B cell (primary cell): ENCODE measurements at regions not wholly inside any gene's neighbourhood (a gene's known extent, or its start where the extent isn't known, plus 50 kb on each side); places are given as distances from the start of the nearest gene placed in this dataset.

Experiments
- ATAC-seq: fragments of 200-7000 bp; cut with Tn5 transposase; one replicate; pipeline ENCODE4 v1.10.0; 2021; ENCODE audit warnings: low read depth, mild to moderate bottlenecking, moderate number of reproducible peaks, moderate library complexity
- CTCF ChIA-PET: fragments of 350-600 bp; sonication (Branson Sonifier 250); formaldehyde crosslinking; loops from one replicate; lab custom pipeline; 2021; ENCODE audit warnings: antibody characterized with exemption, inconsistent platforms; lab: Charles Lee
- POLR2A ChIA-PET: fragments of 350-600 bp; sonication (Branson Sonifier 250); formaldehyde crosslinking; loops from one replicate; lab custom pipeline; 2021; ENCODE audit warnings: antibody characterized with exemption; lab: Charles Lee
- DNase-seq: peaks from one replicate; pipeline ENCODE4 v3.0.0; 2013
- H2AFZ ChIP-seq: 2 replicates; pipeline ENCODE4 v1.6.1; 2012; ENCODE audit warnings: mild to moderate bottlenecking, low read depth, low read length; ENCODE audit not compliant: insufficient read depth, poor library complexity, severe bottlenecking
- H3K27ac ChIP-seq, 2 donors: 1 replicate in 1 of 2; 2 replicates in 1 of 2; pipeline ENCODE4 v1.5.1; 2012 to 2013; ENCODE audit warnings: low read length in 2 of 2, mild to moderate bottlenecking in 2 of 2, moderate library complexity in 1 of 2
- H3K27me3 ChIP-seq, 4 experiments: fragments of 200-600 bp in 1 of 4; sonication (generic) in 1 of 4; replicated peaks in 1 of 4; 1 replicate in 2 of 4; 2 replicates in 2 of 4; pipeline versions ENCODE4 v1.6.1 to v1.7.0; 2013 to 2016; ENCODE audit warnings: low read length in 3 of 4, mild to moderate bottlenecking in 2 of 4, mixed read lengths in 1 of 4, moderate library complexity in 1 of 4; ENCODE audit not compliant: insufficient read depth in 4 of 4, control insufficient read depth in 3 of 4; ENCODE audit errors: control extremely low read depth in 1 of 4
- H3K36me3 ChIP-seq, 2 experiments: replicated peaks in 1 of 2; 1 replicate in 1 of 2; 2 replicates in 1 of 2; pipeline versions ENCODE4 v1.6.1 to v1.7.1; 2013; ENCODE audit warnings: low read length in 1 of 2; ENCODE audit not compliant: insufficient read depth in 2 of 2, control insufficient read depth in 1 of 2; ENCODE audit errors: control extremely low read depth in 1 of 2, extremely low read depth in 1 of 2
- H3K4me1 ChIP-seq, 2 donors: fragments of 200-600 bp in 1 of 2; sonication (generic) in 1 of 2; 1 replicate in 1 of 2; 2 replicates in 1 of 2; pipeline versions ENCODE4 v1.5.1 to v1.6.1; 2013 to 2017; ENCODE audit warnings: low read length in 2 of 2; ENCODE audit not compliant: control insufficient read depth in 2 of 2, insufficient read depth in 2 of 2
- H3K4me2 ChIP-seq: replicated peaks from 2 replicates; pipeline ENCODE3; 2012; ENCODE audit warnings: mild to moderate bottlenecking, low read depth, low read length; ENCODE audit not compliant: poor library complexity, severe bottlenecking
- H3K4me3 ChIP-seq, 5 experiments: fragments of 200-600 bp in 1 of 5; sonication (generic) in 1 of 5; 1 replicate in 3 of 5; 2 replicates in 2 of 5; pipeline versions ENCODE4 v1.5.1 to v1.7.0; 2011 to 2016; ENCODE audit warnings: low read length in 4 of 5, mild to moderate bottlenecking in 4 of 5, low read depth in 2 of 5, control low read depth in 1 of 5, moderate library complexity in 1 of 5; ENCODE audit not compliant: insufficient read depth in 1 of 5; ENCODE audit errors: control extremely low read depth in 1 of 5, extremely low read depth in 1 of 5
- H3K79me2 ChIP-seq: fragments of 200-600 bp; sonication (generic); one replicate; pipeline ENCODE4 v1.6.0; 2016; ENCODE audit warnings: low read length; ENCODE audit not compliant: control insufficient read depth, insufficient read depth
- H3K9ac ChIP-seq: fragments of 200-600 bp; sonication (generic); 2 replicates; pipeline ENCODE4 v1.6.1; 2017; ENCODE audit warnings: mild to moderate bottlenecking, low read length, moderate library complexity
- H3K9me3 ChIP-seq, 3 donors: one replicate each; pipeline versions ENCODE4 v1.6.1 to v1.7.1; 2013; ENCODE audit warnings: low read length in 2 of 3; ENCODE audit not compliant: control insufficient read depth in 2 of 3, insufficient read depth in 1 of 3; ENCODE audit errors: control extremely low read depth in 1 of 3
- H4K20me1 ChIP-seq: 2 replicates; pipeline ENCODE4 v1.6.0; 2012; ENCODE audit warnings: mild to moderate bottlenecking, low read length; ENCODE audit not compliant: insufficient read depth, control insufficient read depth, poor library complexity, severe bottlenecking
- H3K27ac Mint-ChIP-seq: one replicate; pipeline ENCODE4 v1.8.0; 2021; ENCODE audit warnings: mixed read lengths
- H3K27me3 Mint-ChIP-seq: one replicate; pipeline ENCODE4 v1.8.0; 2021; ENCODE audit warnings: mixed read lengths
- H3K4me1 Mint-ChIP-seq: one replicate; pipeline ENCODE4 v1.8.0; 2021; ENCODE audit warnings: mixed read lengths
- H3K4me3 Mint-ChIP-seq: one replicate; pipeline ENCODE4 v1.8.0; 2021; ENCODE audit warnings: mixed read lengths
- H3K9me3 Mint-ChIP-seq: one replicate; pipeline ENCODE4 v1.8.0; 2022; ENCODE audit warnings: mixed read lengths; ENCODE audit not compliant: insufficient read depth
- CTCF ChIP-seq: fragments of 200-600 bp; IDR thresholded peaks from one replicate; pipeline ENCODE4 v1.8.0; 2022; ENCODE audit warnings: antibody characterized with exemption, mild to moderate bottlenecking
- EZH2 ChIP-seq: IDR thresholded peaks from 2 replicates; pipeline ENCODE4 v1.6.1; 2012; ENCODE audit warnings: borderline replicate concordance, low read depth, mild to moderate bottlenecking, moderate library complexity, low read length; ENCODE audit not compliant: insufficient read depth, poor library complexity, severe bottlenecking
- WGBS: methylation state at CpG from one replicate; pipeline ENCODE4 v1.1.5; 2013; ENCODE audit warnings: missing lambda C conversion rate; ENCODE audit not compliant: insufficient coverage; 5-methylcytosine and 5-hydroxymethylcytosine counted together
- intact Hi-C: fragments of 100-400 bp; cut with micrococcal nuclease; formaldehyde crosslinking; loops from one replicate; pipeline ENCODE4 v1.10.0; 2022

GRCh38 chr1:30588311-30589073 lies 134.9 kb downstream of the MATN1 start:
- no peaks in the 10 kb centered on the region for H4K20me1 ChIP-seq
- Mint-ChIP-seq H3K4me1 (no peaks in the 10 kb centered on the region), H3K27me3 (peaks cover 51% of the 10 kb centered on the region), H3K9me3 (peaks cover 7% of the 10 kb centered on the region), H3K27ac (no peak overlapping the region), H3K4me3 (no peak overlapping the region)
- ATAC-seq, result no peak
- H3K9me3 ChIP-seq, result no peaks in the 10 kb centered on the region
- peaks cover 0 to 19% (median 2%) of the 10 kb centered on the region in 4 experiments for H3K27me3 ChIP-seq
- no peak for DNase-seq
- H3K9ac ChIP-seq, result no peak overlapping the region
- no peak overlapping the region for H3K4me3 ChIP-seq
- H3K79me2 ChIP-seq, result no peaks in the 10 kb centered on the region
- WGBS, result 73% methylated on average over 7 of the region's 10 CpGs
- H3K36me3 ChIP-seq, result no peaks in the 10 kb centered on the region
- intact Hi-C loops, result no loop called here
- H3K27ac ChIP-seq, result no peak overlapping the region
- TF ChIP-seq CTCF (no peak), EZH2 (no peak)
- no peaks in the 10 kb centered on the region for H3K4me1 ChIP-seq
- H3K4me2 ChIP-seq, result no peak overlapping the region
- CTCF ChIA-PET, result no interaction called here
- POLR2A ChIA-PET, result no interaction called here
- H2AFZ ChIP-seq, result no peak overlapping the region

GRCh38 chr1:30586671-30587070 lies 136.7 kb downstream of the MATN1 start:
- Histone ChIP-seq H3K4me2 (no peak overlapping the region), H3K9ac (no peak overlapping the region), H3K79me2 (no peaks in the 10 kb centered on the region), H4K20me1 (no peaks in the 10 kb centered on the region), H3K27me3 (peaks cover 0 to 19% (median 2%) of the 10 kb centered on the region in 4 experiments), H3K36me3 (no peaks in the 10 kb centered on the region), H3K9me3 (no peaks in the 10 kb centered on the region), H3K4me3 (no peak overlapping the region), H3K27ac (no peak overlapping the region), H3K4me1 (no peaks in the 10 kb centered on the region), H2AFZ (no peak overlapping the region)
- Mint-ChIP-seq H3K4me1 (no peaks in the 10 kb centered on the region), H3K27ac (no peak overlapping the region), H3K27me3 (peaks cover 46% of the 10 kb centered on the region), H3K4me3 (no peak overlapping the region), H3K9me3 (peaks cover 10% of the 10 kb centered on the region)
- WGBS, result 76% methylated on average over 6 of the region's 7 CpGs
- POLR2A ChIA-PET, result no interaction called here
- no peak for DNase-seq
- intact Hi-C loops, result no loop called here
- no peak for ATAC-seq
- CTCF ChIA-PET, result no interaction called here
- TF ChIP-seq EZH2, result no peak
- TF ChIP-seq CTCF, result no peak
